Keratinocyte (primary cell): ENCODE measurements at regions not wholly inside any gene's neighbourhood (a gene's known extent, or its start where the extent isn't known, plus 50 kb on each side); places are given as distances from the start of the nearest gene placed in this dataset.

Source experiments
- DNase-seq: peaks from one replicate; pipeline ENCODE4 v3.0.0-alpha.2; 2011; ENCODE audit warnings: low read depth, missing footprints, low spot score
- FAIRE-seq: peaks from 2 replicates; lab custom pipeline; 2011; peaks lifted over from hg19 to GRCh38; lab: Jason Lieb, UNC
- H2AFZ ChIP-seq: 2 replicates; pipeline ENCODE4 v1.6.0; 2012; ENCODE audit warnings: low read length, control low read depth, inconsistent platforms; ENCODE audit not compliant: control insufficient read depth
- H3K27ac ChIP-seq: 2 replicates; pipeline ENCODE4 v1.5.1; 2011; ENCODE audit warnings: low read length; ENCODE audit not compliant: control insufficient read depth, insufficient read depth
- H3K27me3 ChIP-seq: 3 replicates; pipeline ENCODE4 v1.6.0; 2011; ENCODE audit warnings: low read length; ENCODE audit not compliant: control insufficient read depth, insufficient read depth; ENCODE audit errors: extremely low read depth
- H3K36me3 ChIP-seq, 2 experiments: 2 replicates in 1 of 2; 3 replicates in 1 of 2; pipeline ENCODE4 v1.5.1; 2011; ENCODE audit warnings: low read length in 2 of 2, mild to moderate bottlenecking in 1 of 2; ENCODE audit not compliant: control insufficient read depth in 2 of 2, insufficient read depth in 2 of 2; ENCODE audit errors: extremely low read depth in 1 of 2
- H3K4me1 ChIP-seq: 3 replicates; pipeline ENCODE4 v1.5.1; 2011; ENCODE audit warnings: low read length; ENCODE audit not compliant: control insufficient read depth, insufficient read depth; ENCODE audit errors: extremely low read depth
- H3K4me2 ChIP-seq: 3 replicates; pipeline ENCODE4 v1.6.0; 2011; ENCODE audit warnings: low read depth, low read length; ENCODE audit not compliant: control insufficient read depth, insufficient read depth; ENCODE audit errors: extremely low read depth
- H3K4me3 ChIP-seq, 3 experiments: fragments of 200-600 bp in 1 of 3; sonication (generic) in 1 of 3; 2 replicates in 2 of 3; 3 replicates in 1 of 3; pipeline ENCODE4 v1.5.1; 2011 to 2016; ENCODE audit warnings: low read length in 3 of 3, mild to moderate bottlenecking in 3 of 3, control low read depth in 2 of 3, inconsistent platforms in 1 of 3, low read depth in 1 of 3, mixed read lengths in 1 of 3, mixed run types in 1 of 3, moderate library complexity in 1 of 3; ENCODE audit not compliant: control insufficient read depth in 2 of 3, insufficient read depth in 2 of 3; ENCODE audit errors: extremely low read depth in 1 of 3
- H3K79me2 ChIP-seq: 2 replicates; pipeline ENCODE4 v1.6.0; 2012; ENCODE audit warnings: low read length; ENCODE audit not compliant: control insufficient read depth, insufficient read depth
- H3K9ac ChIP-seq: 3 replicates; pipeline ENCODE4 v1.6.0; 2011; ENCODE audit warnings: low read length; ENCODE audit not compliant: control insufficient read depth, insufficient read depth; ENCODE audit errors: extremely low read depth
- H3K9me1 ChIP-seq: 3 replicates; pipeline ENCODE4 v1.6.0; 2011; ENCODE audit warnings: low read length; ENCODE audit not compliant: control insufficient read depth, insufficient read depth; ENCODE audit errors: extremely low read depth
- H3K9me3 ChIP-seq: 2 replicates; pipeline ENCODE4 v1.5.1; 2012; ENCODE audit warnings: low read depth, low read length; ENCODE audit not compliant: control insufficient read depth
- H4K20me1 ChIP-seq: 3 replicates; pipeline ENCODE4 v1.6.0; 2011; ENCODE audit warnings: low read length; ENCODE audit not compliant: control insufficient read depth, insufficient read depth; ENCODE audit errors: extremely low read depth
- EZH2 ChIP-seq: IDR thresholded peaks from one replicate; pipeline ENCODE4 v1.6.1; 2012; ENCODE audit warnings: inconsistent platforms, mild to moderate bottlenecking, low read length, moderate library complexity
- dilution Hi-C: fragments of 300-500 bp; cut with MboI; formaldehyde crosslinking; loops from one replicate; pipeline ENCODE4 v1.7.0; 2020; ENCODE audit warnings: low sequenced_read_pairs; ENCODE audit not compliant: extremely low pct_ligation_motif_present
- TF ChIP-seq, protein P1 (sequence below), 3 experiments: IDR thresholded peaks in 1 of 3; conservative IDR thresholded peaks in 1 of 3; optimal IDR thresholded peaks in 1 of 3; 2 replicates in 2 of 3; 3 replicates in 1 of 3; pipeline versions ENCODE3 to v1.5.1; 2011; ENCODE audit warnings: low read length in 3 of 3, mild to moderate bottlenecking in 3 of 3, moderate library complexity in 2 of 3, control low read depth in 1 of 3, inconsistent platforms in 1 of 3; ENCODE audit not compliant: insufficient read depth in 2 of 3; ENCODE audit errors: extremely low read depth in 1 of 3

DNA sequence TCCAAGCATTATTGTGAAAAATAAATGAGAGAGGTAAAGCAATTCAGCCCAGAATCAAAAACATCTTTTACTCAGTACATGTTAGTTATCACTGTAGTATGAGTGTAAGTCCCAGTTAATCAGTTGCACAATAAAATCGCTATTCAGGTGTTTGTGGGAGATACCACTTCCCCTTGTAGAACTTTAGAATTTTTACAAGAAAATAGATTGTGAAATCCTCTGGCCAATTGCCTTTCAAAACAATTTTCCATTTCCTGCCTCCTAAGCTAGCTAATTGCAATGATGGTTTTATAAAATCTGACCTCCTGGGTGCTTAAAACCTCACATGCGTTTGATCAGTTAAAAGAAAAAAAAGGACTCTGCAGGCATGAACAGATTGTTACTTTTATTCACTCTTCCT is 332.5 kb downstream of the PID1 start:
- Histone ChIP-seq H3K79me2 (no peaks in the 10 kb centered on the region), H3K36me3 (no peaks in the 10 kb centered on the region), H4K20me1 (no peaks in the 10 kb centered on the region), H2AFZ (no peak overlapping the region), H3K27me3 (no peaks in the 10 kb centered on the region), H3K4me3 (no peak overlapping the region), H3K9ac (no peak overlapping the region), H3K9me3 (no peaks in the 10 kb centered on the region), H3K27ac (no peak overlapping the region), H3K9me1 (no peaks in the 10 kb centered on the region), H3K4me2 (no peak overlapping the region), H3K4me1 (no peaks in the 10 kb centered on the region)
- no peak for FAIRE-seq
- DNase-seq: no peak
- TF ChIP-seq, protein P1, sequence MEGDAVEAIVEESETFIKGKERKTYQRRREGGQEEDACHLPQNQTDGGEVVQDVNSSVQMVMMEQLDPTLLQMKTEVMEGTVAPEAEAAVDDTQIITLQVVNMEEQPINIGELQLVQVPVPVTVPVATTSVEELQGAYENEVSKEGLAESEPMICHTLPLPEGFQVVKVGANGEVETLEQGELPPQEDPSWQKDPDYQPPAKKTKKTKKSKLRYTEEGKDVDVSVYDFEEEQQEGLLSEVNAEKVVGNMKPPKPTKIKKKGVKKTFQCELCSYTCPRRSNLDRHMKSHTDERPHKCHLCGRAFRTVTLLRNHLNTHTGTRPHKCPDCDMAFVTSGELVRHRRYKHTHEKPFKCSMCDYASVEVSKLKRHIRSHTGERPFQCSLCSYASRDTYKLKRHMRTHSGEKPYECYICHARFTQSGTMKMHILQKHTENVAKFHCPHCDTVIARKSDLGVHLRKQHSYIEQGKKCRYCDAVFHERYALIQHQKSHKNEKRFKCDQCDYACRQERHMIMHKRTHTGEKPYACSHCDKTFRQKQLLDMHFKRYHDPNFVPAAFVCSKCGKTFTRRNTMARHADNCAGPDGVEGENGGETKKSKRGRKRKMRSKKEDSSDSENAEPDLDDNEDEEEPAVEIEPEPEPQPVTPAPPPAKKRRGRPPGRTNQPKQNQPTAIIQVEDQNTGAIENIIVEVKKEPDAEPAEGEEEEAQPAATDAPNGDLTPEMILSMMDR (optimal IDR thresholded peaks at IDR 0.05 in 1 of 3, IDR thresholded peaks at IDR 0.05 in 1 of 3, conservative IDR thresholded peaks at IDR 0.05 in 1 of 3; ENCODE audit: extremely low read depth in 1 of 3, insufficient read depth in 2 of 3, low read length in 3 of 3): no peak
- TF ChIP-seq EZH2: no peak
- dilution Hi-C loops: no loop called here

- FAIRE-seq (no peak), DNase-seq (no peak)
- TF ChIP-seq, protein P1 (optimal IDR thresholded peaks at IDR 0.05 in 1 of 3, IDR thresholded peaks at IDR 0.05 in 1 of 3, conservative IDR thresholded peaks at IDR 0.05 in 1 of 3; ENCODE audit: extremely low read depth in 1 of 3, insufficient read depth in 2 of 3, low read length in 3 of 3): no peak
- TF ChIP-seq EZH2: no peak
- Histone ChIP-seq H3K9me3 (no peaks in the 10 kb centered on the region), H3K4me2 (no peak overlapping the region), H4K20me1 (no peaks in the 10 kb centered on the region), H3K4me1 (no peaks in the 10 kb centered on the region), H2AFZ (no peak overlapping the region), H3K36me3 (no peaks in the 10 kb centered on the region), H3K9me1 (no peaks in the 10 kb centered on the region), H3K4me3 (no peak overlapping the region), H3K27ac (no peak overlapping the region), H3K9ac (no peak overlapping the region), H3K79me2 (no peaks in the 10 kb centered on the region), H3K27me3 (no peaks in the 10 kb centered on the region)
- dilution Hi-C loops: no loop called here
Observed at GRCh38 chr2:228927028-228928010, 343.8 kb downstream of the PID1 start.
